Mesenchymal stem cell (in vitro differentiated cells and primary cell): ENCODE measurements at regions not wholly inside any gene's neighbourhood (a gene's known extent, or its start where the extent isn't known, plus 50 kb on each side); places are given as distances from the start of the nearest gene placed in this dataset.

Source experiments
- DNase-seq: peaks from one replicate; pipeline ENCODE4 v3.0.0-alpha.2; 2013
- H2AFZ ChIP-seq: one replicate; pipeline ENCODE4 v1.6.1; 2013; ENCODE audit warnings: low read depth, mild to moderate bottlenecking, control low read depth, inconsistent platforms, low read length, moderate library complexity
- H2AK5ac ChIP-seq: 2 replicates; pipeline ENCODE4 v1.6.1; 2013; ENCODE audit warnings: low read length, moderate library complexity, mild to moderate bottlenecking, inconsistent platforms; ENCODE audit not compliant: severe bottlenecking
- H2BK120ac ChIP-seq: one replicate; pipeline ENCODE4 v1.6.1; 2013; ENCODE audit warnings: low read depth, mild to moderate bottlenecking, inconsistent platforms, low read length, moderate library complexity
- H2BK12ac ChIP-seq, 2 experiments: one replicate each; pipeline ENCODE4 v1.6.1; 2013; ENCODE audit warnings: inconsistent platforms in 2 of 2, low read length in 2 of 2, mild to moderate bottlenecking in 2 of 2, moderate library complexity in 2 of 2, control low read depth in 1 of 2
- H2BK15ac ChIP-seq: one replicate; pipeline ENCODE4 v1.6.1; 2013; ENCODE audit warnings: mild to moderate bottlenecking, low read depth, inconsistent platforms; ENCODE audit not compliant: poor library complexity, severe bottlenecking
- H2BK5ac ChIP-seq: 2 replicates; pipeline ENCODE4 v1.6.1; 2013; ENCODE audit warnings: low read depth, mild to moderate bottlenecking, low read length, control low read depth, inconsistent platforms; ENCODE audit not compliant: poor library complexity, severe bottlenecking
- H3K14ac ChIP-seq, 2 experiments: one replicate each; pipeline ENCODE4 v1.6.1; 2013; ENCODE audit warnings: inconsistent platforms in 2 of 2, low read length in 2 of 2, control low read depth in 1 of 2, mild to moderate bottlenecking in 1 of 2, moderate library complexity in 1 of 2
- H3K18ac ChIP-seq, 2 experiments: one replicate each; pipeline ENCODE4 v1.6.1; 2013; ENCODE audit warnings: inconsistent platforms in 2 of 2, low read length in 2 of 2, control low read depth in 1 of 2, low read depth in 1 of 2, mild to moderate bottlenecking in 1 of 2
- H3K23ac ChIP-seq, 2 experiments: one replicate each; pipeline ENCODE4 v1.6.1; 2013; ENCODE audit warnings: inconsistent platforms in 2 of 2, low read length in 2 of 2, mild to moderate bottlenecking in 2 of 2, moderate library complexity in 2 of 2, control low read depth in 1 of 2
- H3K27ac ChIP-seq: 2 replicates; pipeline ENCODE4 v1.5.1; 2013; ENCODE audit warnings: mild to moderate bottlenecking, moderate library complexity, low read length, control low read depth, inconsistent platforms; ENCODE audit not compliant: poor library complexity, severe bottlenecking
- H3K27me3 ChIP-seq, 2 experiments: 2 replicates each; pipeline versions ENCODE4 v1.6.1 to v1.7.0; 2013; ENCODE audit warnings: low read length in 2 of 2, mild to moderate bottlenecking in 2 of 2, moderate library complexity in 2 of 2, control low read depth in 1 of 2, inconsistent platforms in 1 of 2; ENCODE audit not compliant: control insufficient read depth in 1 of 2, insufficient read depth in 1 of 2
- H3K36me3 ChIP-seq, 2 experiments: 2 replicates each; pipeline versions ENCODE4 v1.6.1 to v1.7.0; 2013; ENCODE audit warnings: low read length in 2 of 2, control low read depth in 1 of 2, inconsistent platforms in 1 of 2, low read depth in 1 of 2, mild to moderate bottlenecking in 1 of 2; ENCODE audit not compliant: insufficient read depth in 2 of 2, control insufficient read depth in 1 of 2
- H3K4ac ChIP-seq, 2 experiments: one replicate each; pipeline ENCODE4 v1.6.1; 2013; ENCODE audit warnings: inconsistent platforms in 2 of 2, low read length in 2 of 2, mild to moderate bottlenecking in 2 of 2, moderate library complexity in 2 of 2, control low read depth in 1 of 2, low read depth in 1 of 2
- H3K4me1 ChIP-seq: 2 replicates; pipeline ENCODE4 v1.6.1; 2013; ENCODE audit warnings: low read depth, low read length, control low read depth; ENCODE audit not compliant: control insufficient read depth, insufficient read depth
- H3K4me2 ChIP-seq: 2 replicates; pipeline ENCODE4 v1.6.1; 2013; ENCODE audit warnings: low read length, mild to moderate bottlenecking, inconsistent platforms; ENCODE audit not compliant: poor library complexity, severe bottlenecking
- H3K4me3 ChIP-seq, 2 experiments: 2 replicates each; pipeline versions ENCODE4 v1.5.1 to v1.7.0; 2013; ENCODE audit warnings: low read length in 2 of 2, mild to moderate bottlenecking in 2 of 2, control low read depth in 1 of 2, low read depth in 1 of 2; ENCODE audit not compliant: insufficient read depth in 1 of 2
- H3K79me1 ChIP-seq: replicated peaks from 2 replicates; pipeline ENCODE4 v1.6.1; 2013; ENCODE audit warnings: mild to moderate bottlenecking, control low read depth, low read length, inconsistent platforms; ENCODE audit not compliant: poor library complexity, severe bottlenecking
- H3K9ac ChIP-seq: 2 replicates; pipeline ENCODE4 v1.7.0; 2013; ENCODE audit warnings: mild to moderate bottlenecking, low read length, moderate library complexity
- H3K9me3 ChIP-seq: 2 replicates; pipeline ENCODE4 v1.7.0; 2013; ENCODE audit warnings: mild to moderate bottlenecking, low read length; ENCODE audit not compliant: control insufficient read depth
- H4K8ac ChIP-seq: one replicate; pipeline ENCODE4 v1.6.1; 2013; ENCODE audit warnings: inconsistent platforms, mild to moderate bottlenecking, low read length, moderate library complexity
- H4K91ac ChIP-seq: one replicate; pipeline ENCODE4 v1.6.1; 2013; ENCODE audit warnings: mild to moderate bottlenecking, low read length, inconsistent platforms
- WGBS: methylation state at CpG from one replicate; pipeline ENCODE4 v1.1.7; 2013; ENCODE audit warnings: mixed read lengths; 5-methylcytosine and 5-hydroxymethylcytosine counted together

GRCh38 chr4:156188596-156188995 lies 234.9 kb upstream of the CTSO start:
- Histone ChIP-seq H3K4me2 (no peak overlapping the region), H4K91ac (no peak overlapping the region), H3K9ac (no peak overlapping the region), H2BK12ac (no peak overlapping the region), H2AFZ (no peak overlapping the region), H3K18ac (no peak overlapping the region), H4K8ac (no peak overlapping the region), H3K23ac (no peak overlapping the region), H2BK15ac (no peak overlapping the region), H3K14ac (no peak overlapping the region), H2AK5ac (no peak overlapping the region), H3K36me3 (no peaks in the 10 kb centered on the region), H3K27me3 (no peaks in the 10 kb centered on the region), H3K4me3 (no peak overlapping the region), H3K79me1 (no peaks in the 10 kb centered on the region), H2BK120ac (no peak overlapping the region), H3K27ac (no peak overlapping the region), H2BK5ac (no peak overlapping the region), H3K4me1 (no peaks in the 10 kb centered on the region), H3K4ac (no peak overlapping the region), H3K9me3 (no peaks in the 10 kb centered on the region)
- no peak for DNase-seq
- WGBS, result 97% methylated on average over 1 of the region's 1 CpG

- H3K79me1 ChIP-seq, result no peaks in the 10 kb centered on the region
- H2BK12ac ChIP-seq, result no peak overlapping the region
- no peak overlapping the region for H3K4me3 ChIP-seq
- H3K36me3 ChIP-seq, result no peaks in the 10 kb centered on the region
- no peak overlapping the region for H4K8ac ChIP-seq
- H2BK15ac ChIP-seq, result no peak overlapping the region
- no peak overlapping the region for H3K9ac ChIP-seq
- H3K18ac ChIP-seq, result no peak overlapping the region
- no peak overlapping the region for H3K4me2 ChIP-seq
- H2BK5ac ChIP-seq, result no peak overlapping the region
- H3K23ac ChIP-seq, result no peak overlapping the region
- 100% methylated on average over 1 of the region's 1 CpG for WGBS
- no peak overlapping the region for H2AFZ ChIP-seq
- no peak overlapping the region for H3K4ac ChIP-seq
- no peaks in the 10 kb centered on the region for H3K4me1 ChIP-seq
- no peak overlapping the region for H2BK120ac ChIP-seq
- DNase-seq, result no peak
- H3K9me3 ChIP-seq, result no peaks in the 10 kb centered on the region
- no peak overlapping the region for H2AK5ac ChIP-seq
- no peaks in the 10 kb centered on the region for H3K27me3 ChIP-seq
- H3K14ac ChIP-seq, result no peak overlapping the region
- no peak overlapping the region for H3K27ac ChIP-seq
- H4K91ac ChIP-seq, result no peak overlapping the region
Observed at GRCh38 chr4:156186111-156186510, 232.4 kb upstream of the CTSO start.

DNA sequence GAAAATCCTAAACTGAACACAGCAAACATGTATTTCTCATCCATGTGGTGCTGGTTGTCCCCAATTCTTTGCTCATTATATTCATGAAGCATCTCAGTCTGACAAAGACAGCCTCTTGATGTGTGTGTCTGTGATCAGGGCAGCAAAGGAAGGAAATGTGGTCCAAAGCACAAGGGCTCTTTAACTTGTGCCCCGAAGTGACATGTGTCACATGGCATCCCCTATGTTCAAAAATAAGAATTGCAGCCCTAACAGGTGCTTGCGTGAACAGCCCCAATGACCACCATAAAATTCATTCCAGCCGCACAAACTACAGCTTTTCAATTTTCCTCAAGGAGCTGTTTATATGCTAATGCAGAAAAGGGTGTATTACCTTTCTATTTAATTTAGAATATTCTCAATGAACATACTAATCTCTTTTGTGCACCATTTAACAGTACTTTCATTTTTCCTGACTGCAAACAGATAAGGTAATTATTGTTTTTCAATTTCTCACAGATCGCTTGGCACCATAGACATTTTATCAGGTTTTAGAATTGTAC lies 231.9 kb upstream of the CTSO start:
- Histone ChIP-seq H3K79me1 (no peaks in the 10 kb centered on the region), H3K4me1 (no peaks in the 10 kb centered on the region), H3K9me3 (no peaks in the 10 kb centered on the region), H2BK12ac (no peak overlapping the region), H4K91ac (no peak overlapping the region), H3K9ac (no peak overlapping the region), H2BK5ac (no peak overlapping the region), H3K4me2 (no peak overlapping the region), H3K36me3 (no peaks in the 10 kb centered on the region), H2AFZ (no peak overlapping the region), H3K14ac (no peak overlapping the region), H3K4ac (no peak overlapping the region), H2BK120ac (no peak overlapping the region), H3K4me3 (no peak overlapping the region), H3K27ac (no peak overlapping the region), H3K23ac (no peak overlapping the region), H3K18ac (no peak overlapping the region), H4K8ac (no peak overlapping the region), H3K27me3 (no peaks in the 10 kb centered on the region), H2AK5ac (no peak overlapping the region), H2BK15ac (no peak overlapping the region)
- DNase-seq, result no peak
- 96% methylated on average over 2 of the region's 4 CpGs for WGBS

- Histone ChIP-seq H3K36me3 (no peaks in the 10 kb centered on the region), H3K18ac (no peak overlapping the region), H3K79me1 (no peaks in the 10 kb centered on the region), H3K9ac (no peak overlapping the region), H3K4ac (no peak overlapping the region), H3K27me3 (no peaks in the 10 kb centered on the region), H2BK5ac (no peak overlapping the region), H2BK15ac (no peak overlapping the region), H3K4me2 (no peak overlapping the region), H4K91ac (no peak overlapping the region), H2BK120ac (no peak overlapping the region), H3K23ac (no peak overlapping the region), H4K8ac (no peak overlapping the region), H3K4me1 (no peaks in the 10 kb centered on the region), H2AK5ac (no peak overlapping the region), H3K9me3 (no peaks in the 10 kb centered on the region), H2AFZ (no peak overlapping the region), H2BK12ac (no peak overlapping the region), H3K4me3 (no peak overlapping the region), H3K27ac (no peak overlapping the region), H3K14ac (no peak overlapping the region)
- DNase-seq, result no peak
- 73% methylated on average over 1 of the region's 1 CpG for WGBS
Observed at GRCh38 chr4:156182269-156182668, 228.6 kb upstream of the CTSO start.
